ENCODE measurements at regions not wholly inside any gene's neighbourhood (a gene's known extent, or its start where the extent isn't known, plus 50 kb on each side); places are given as distances from the start of the nearest gene placed in this dataset.

GRCh38 chr3:182235504-182235903, 523.8 kb downstream of the SOX2 start:
- Histone ChIP-seq H3K27me3 (ENCODE audit: control insufficient read depth, insufficient read depth, low read length) (no peaks in the 10 kb centered on the region), H3K36me3 (ENCODE audit: control insufficient read depth, insufficient read depth, low read length) (no peaks in the 10 kb centered on the region), H3K9me3 (ENCODE audit: control insufficient read depth, insufficient read depth, low read length) (no peaks in the 10 kb centered on the region), H3K4me3 (ENCODE audit: low read length) (no peak overlapping the region), H3K27ac (ENCODE audit: low read length) (no peak overlapping the region), H3K4me1 (ENCODE audit: control insufficient read depth, insufficient read depth, low read length) (no peaks in the 10 kb centered on the region)
- WGBS (ENCODE audit: insufficient coverage) = 49% methylated on average over 2 of the region's 2 CpGs
- Mint-ChIP-seq H3K36me3 (no peaks in the 10 kb centered on the region), H3K4me3 (no peak overlapping the region), H3K27me3 (ENCODE audit: low read depth in 2 of 2) (no peaks in the 10 kb centered on the region), H3K27ac (no peak overlapping the region), H3K4me1 (no peaks in the 10 kb centered on the region), H3K9me3 (peaks cover 2% of the 10 kb centered on the region in 2 donors)
- DNase-seq = no peak
- ATAC-seq = no peak
- TF ChIP-seq CTCF (IDR thresholded peaks at IDR 0.05) = no peak
- intact Hi-C loops (cut with micrococcal nuclease) = no loop called here

- no peak overlapping the region for H3K4me3 Mint-ChIP-seq
- no peak overlapping the region for H3K27ac Mint-ChIP-seq
- ATAC-seq (no peak), DNase-seq (no peak)
- no peaks in the 10 kb centered on the region for H3K36me3 ChIP-seq (ENCODE audit: control insufficient read depth, insufficient read depth, low read length)
- whole genome bisulfite sequencing (ENCODE audit: insufficient coverage) = 95% methylated on average over 8 of the region's 8 CpGs
- no peaks in the 10 kb centered on the region for H3K36me3 Mint-ChIP-seq
- H3K9me3 ChIP-seq (ENCODE audit: control insufficient read depth, insufficient read depth, low read length) = no peaks in the 10 kb centered on the region
- TF ChIP-seq CTCF (IDR thresholded peaks at IDR 0.05) = no peak
- peaks cover 2% of the 10 kb centered on the region in 2 donors for H3K9me3 Mint-ChIP-seq
- no peaks in the 10 kb centered on the region for H3K27me3 Mint-ChIP-seq (ENCODE audit: low read depth in 2 of 2)
- intact Hi-C loops (cut with micrococcal nuclease) = no loop called here
- H3K27ac ChIP-seq (ENCODE audit: low read length) = no peak overlapping the region
- no peak overlapping the region for H3K4me3 ChIP-seq (ENCODE audit: low read length)
- no peaks in the 10 kb centered on the region for H3K4me1 Mint-ChIP-seq
- no peaks in the 10 kb centered on the region for H3K27me3 ChIP-seq (ENCODE audit: control insufficient read depth, insufficient read depth, low read length)
- H3K4me1 ChIP-seq (ENCODE audit: control insufficient read depth, insufficient read depth, low read length) = no peaks in the 10 kb centered on the region
Measured at GRCh38 chr3:182238126-182238525, 526.4 kb downstream of the SOX2 start.

DNA sequence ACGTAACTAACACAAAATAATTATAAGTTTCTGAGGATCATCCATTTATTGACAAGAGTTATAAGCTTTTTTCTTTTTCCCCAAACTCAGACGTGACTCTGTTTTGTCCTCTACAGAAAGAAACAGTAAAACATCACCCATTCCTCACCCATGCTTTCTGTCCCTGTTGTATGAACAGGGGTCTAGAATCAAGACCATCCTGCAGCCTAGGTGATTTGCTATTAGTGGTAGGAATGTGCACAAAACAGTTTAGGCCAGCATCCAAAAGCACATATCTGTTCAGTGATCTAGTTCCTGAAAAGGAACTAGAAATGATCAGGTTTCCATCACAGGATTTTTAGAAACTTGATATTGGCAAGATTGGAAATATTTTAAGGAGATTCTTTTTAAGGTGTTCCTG, 527.6 kb downstream of the SOX2 start:
- TF ChIP-seq CTCF (IDR thresholded peaks at IDR 0.05) = no peak
- no peaks in the 10 kb centered on the region for H3K4me1 ChIP-seq (ENCODE audit: control insufficient read depth, insufficient read depth, low read length)
- DNase-seq (no peak), ATAC-seq (no peak)
- Mint-ChIP-seq H3K9me3 (no peaks in the 10 kb centered on the region), H3K36me3 (no peaks in the 10 kb centered on the region), H3K27me3 (ENCODE audit: low read depth in 2 of 2) (no peaks in the 10 kb centered on the region), H3K4me1 (no peaks in the 10 kb centered on the region), H3K27ac (no peak overlapping the region), H3K4me3 (no peak overlapping the region)
- 100% methylated on average over 1 of the region's 2 CpGs for WGBS (ENCODE audit: insufficient coverage)
- H3K9me3 ChIP-seq (ENCODE audit: control insufficient read depth, insufficient read depth, low read length) = no peaks in the 10 kb centered on the region
- intact Hi-C loops (cut with micrococcal nuclease) = no loop called here
- H3K27me3 ChIP-seq (ENCODE audit: control insufficient read depth, insufficient read depth, low read length) = no peaks in the 10 kb centered on the region
- no peak overlapping the region for H3K4me3 ChIP-seq (ENCODE audit: low read length)
- H3K36me3 ChIP-seq (ENCODE audit: control insufficient read depth, insufficient read depth, low read length) = no peaks in the 10 kb centered on the region
- no peak overlapping the region for H3K27ac ChIP-seq (ENCODE audit: low read length)

DNA sequence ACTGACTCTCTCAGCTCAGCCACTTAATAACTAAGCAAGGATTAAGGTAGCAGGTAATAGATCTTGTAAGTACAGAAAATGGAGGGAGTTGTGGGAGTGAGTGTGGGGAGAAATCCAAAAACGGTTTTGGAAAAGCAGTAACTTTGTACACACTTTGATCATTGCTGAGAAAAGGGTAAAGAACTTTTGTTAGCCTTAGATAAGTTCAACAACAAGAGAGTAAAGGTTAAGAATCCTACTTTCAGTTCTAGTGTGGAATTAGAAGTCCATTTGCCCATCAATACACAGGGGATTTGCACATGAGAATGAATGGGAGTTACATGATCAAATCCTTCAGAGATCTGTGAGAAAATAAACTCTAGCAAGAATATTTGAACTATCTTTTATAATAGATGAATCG, 528.7 kb downstream of the SOX2 start:
- ATAC-seq (no peak), DNase-seq (no peak)
- Mint-ChIP-seq H3K4me3 (no peak overlapping the region), H3K27me3 (ENCODE audit: low read depth in 2 of 2) (no peaks in the 10 kb centered on the region), H3K9me3 (peaks cover 5 to 6% of the 10 kb centered on the region in 2 donors), H3K27ac (no peak overlapping the region), H3K4me1 (no peaks in the 10 kb centered on the region), H3K36me3 (no peaks in the 10 kb centered on the region)
- 53% methylated on average over 1 of the region's 2 CpGs for WGBS (ENCODE audit: insufficient coverage)
- Histone ChIP-seq H3K9me3 (ENCODE audit: control insufficient read depth, insufficient read depth, low read length) (no peaks in the 10 kb centered on the region), H3K4me1 (ENCODE audit: control insufficient read depth, insufficient read depth, low read length) (no peaks in the 10 kb centered on the region), H3K36me3 (ENCODE audit: control insufficient read depth, insufficient read depth, low read length) (no peaks in the 10 kb centered on the region), H3K27ac (ENCODE audit: low read length) (no peak overlapping the region), H3K4me3 (ENCODE audit: low read length) (no peak overlapping the region), H3K27me3 (ENCODE audit: control insufficient read depth, insufficient read depth, low read length) (no peaks in the 10 kb centered on the region)
- intact Hi-C loops (cut with micrococcal nuclease) = no loop called here
- no peak for TF ChIP-seq CTCF (IDR thresholded peaks at IDR 0.05)
